ENCODE measurements at regions not wholly inside any gene's neighbourhood (a gene's known extent, or its start where the extent isn't known, plus 50 kb on each side); places are given as distances from the start of the nearest gene placed in this dataset.

DNA sequence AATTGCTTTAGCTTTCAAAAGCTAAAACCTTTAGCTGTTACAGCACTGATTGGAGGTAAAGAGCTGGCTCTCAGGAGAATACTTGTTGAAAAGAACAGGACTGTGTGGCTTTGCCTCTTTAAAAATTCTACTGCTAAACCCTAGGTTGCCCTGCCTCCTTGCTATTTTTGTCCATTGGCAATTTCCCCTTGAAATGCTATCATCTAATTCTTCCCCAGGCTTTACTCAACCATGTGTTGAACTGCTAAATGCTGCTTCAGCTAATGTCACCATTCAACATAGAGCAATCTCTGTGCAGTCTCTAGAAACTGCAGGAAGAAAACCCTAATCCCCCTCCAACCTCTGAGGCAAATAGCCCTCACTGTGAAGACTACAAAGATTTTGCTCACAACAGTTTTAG, 203.7 kb upstream of the ARX start:
- TF ChIP-seq, protein P1, sequence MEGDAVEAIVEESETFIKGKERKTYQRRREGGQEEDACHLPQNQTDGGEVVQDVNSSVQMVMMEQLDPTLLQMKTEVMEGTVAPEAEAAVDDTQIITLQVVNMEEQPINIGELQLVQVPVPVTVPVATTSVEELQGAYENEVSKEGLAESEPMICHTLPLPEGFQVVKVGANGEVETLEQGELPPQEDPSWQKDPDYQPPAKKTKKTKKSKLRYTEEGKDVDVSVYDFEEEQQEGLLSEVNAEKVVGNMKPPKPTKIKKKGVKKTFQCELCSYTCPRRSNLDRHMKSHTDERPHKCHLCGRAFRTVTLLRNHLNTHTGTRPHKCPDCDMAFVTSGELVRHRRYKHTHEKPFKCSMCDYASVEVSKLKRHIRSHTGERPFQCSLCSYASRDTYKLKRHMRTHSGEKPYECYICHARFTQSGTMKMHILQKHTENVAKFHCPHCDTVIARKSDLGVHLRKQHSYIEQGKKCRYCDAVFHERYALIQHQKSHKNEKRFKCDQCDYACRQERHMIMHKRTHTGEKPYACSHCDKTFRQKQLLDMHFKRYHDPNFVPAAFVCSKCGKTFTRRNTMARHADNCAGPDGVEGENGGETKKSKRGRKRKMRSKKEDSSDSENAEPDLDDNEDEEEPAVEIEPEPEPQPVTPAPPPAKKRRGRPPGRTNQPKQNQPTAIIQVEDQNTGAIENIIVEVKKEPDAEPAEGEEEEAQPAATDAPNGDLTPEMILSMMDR (IDR thresholded peaks at IDR 0.05): no peak

GRCh38 chrX:25213611-25214010, 197.8 kb upstream of the ARX start:
- TF ChIP-seq, protein P1 (IDR thresholded peaks at IDR 0.05): no peak

DNA sequence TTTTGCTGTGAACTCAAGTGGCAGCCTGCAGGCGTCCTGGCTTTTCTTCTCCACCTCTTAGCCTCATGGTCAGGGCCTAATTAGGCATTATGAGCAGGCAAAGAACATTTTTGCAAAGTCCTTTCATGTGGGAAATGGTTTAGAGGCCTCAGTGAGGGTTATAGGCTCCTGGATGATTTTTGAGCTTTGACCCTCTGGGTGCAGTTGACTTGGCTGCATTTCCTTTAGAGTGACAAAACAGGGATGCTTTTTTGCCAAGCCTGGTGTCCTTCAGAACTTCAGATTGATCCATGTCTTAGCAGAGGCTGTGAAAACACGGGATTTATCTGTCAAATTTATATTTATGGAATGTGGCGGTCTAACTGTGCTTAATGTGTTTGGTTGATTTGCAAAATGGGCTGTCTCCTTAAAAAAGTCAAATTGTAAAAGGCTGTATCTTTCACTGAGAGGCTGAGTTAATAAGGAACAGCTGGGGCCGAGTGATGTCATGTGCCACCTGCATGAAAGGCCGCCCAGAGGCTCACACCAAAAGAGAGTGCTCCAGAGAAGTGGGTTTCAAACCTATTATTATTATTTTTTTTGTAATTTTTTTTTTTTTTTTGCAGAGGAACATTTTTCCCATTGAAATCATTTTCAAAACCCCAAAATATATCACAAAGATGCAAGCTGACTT, 192.2 kb upstream of the ARX start:
- TF ChIP-seq, protein P1 (IDR thresholded peaks at IDR 0.05): no peak

DNA sequence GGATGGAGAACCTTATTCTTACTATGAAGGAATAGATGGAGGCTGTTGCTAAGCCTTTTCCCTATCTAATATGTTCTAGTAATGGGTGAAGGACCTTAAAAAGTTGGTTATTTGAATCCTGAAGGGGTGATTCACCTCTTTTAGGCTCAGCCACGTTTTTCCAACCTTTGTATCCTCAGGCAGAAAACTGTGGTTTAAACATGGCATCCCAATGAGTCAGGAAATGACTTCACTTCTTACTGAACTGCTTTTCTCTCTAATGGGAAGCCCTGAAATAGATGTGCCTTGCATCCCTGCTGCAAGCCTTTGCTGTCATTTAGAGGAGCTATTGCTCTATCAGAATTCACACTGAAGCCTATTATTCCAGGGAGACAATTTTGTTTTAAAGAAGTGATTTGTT, 191.0 kb upstream of the ARX start:
- TF ChIP-seq, protein P1 (IDR thresholded peaks at IDR 0.05): no peak

- TF ChIP-seq, protein P1 (IDR thresholded peaks at IDR 0.05): no peak
Measured at GRCh38 chrX:25204182-25204581, 188.4 kb upstream of the ARX start.

DNA sequence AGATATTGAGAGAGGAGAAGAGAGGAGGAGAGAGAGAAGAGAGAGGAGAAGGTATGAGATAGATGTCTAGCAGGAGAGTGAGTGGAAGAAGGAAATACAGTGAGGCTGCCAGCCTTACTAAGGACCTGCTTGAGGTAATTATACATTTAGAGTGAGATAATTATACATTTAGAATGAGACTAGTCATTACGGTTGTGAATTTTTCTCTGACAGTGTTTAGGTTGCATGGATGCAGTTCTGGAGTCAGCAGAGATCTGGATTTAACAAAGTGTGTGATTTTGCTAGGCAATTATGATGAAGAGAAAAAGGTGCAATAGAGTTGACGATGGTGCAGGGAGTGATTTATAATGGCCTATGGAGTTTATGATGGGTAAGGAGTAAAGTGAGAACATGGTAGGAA, 187.1 kb upstream of the ARX start:
- TF ChIP-seq, protein P1 (IDR thresholded peaks at IDR 0.05): no peak

GRCh38 chrX:25198891-25199290, 183.1 kb upstream of the ARX start:
- TF ChIP-seq, protein P1 (IDR thresholded peaks at IDR 0.05): no peak

GRCh38 chrX:25198253-25198652, 182.5 kb upstream of the ARX start:
- TF ChIP-seq, protein P1 (IDR thresholded peaks at IDR 0.05): no peak

All from LNCAP (cell line).